ENCODE measurements at regions not wholly inside any gene's neighbourhood (a gene's known extent, or its start where the extent isn't known, plus 50 kb on each side); places are given as distances from the start of the nearest gene placed in this dataset.

- DNase-seq = no peak
- Mint-ChIP-seq H3K36me3 (ENCODE audit: low read depth) (no peaks in the 10 kb centered on the region), H3K4me1 (peaks cover 4% of the 10 kb centered on the region), H3K9me3 (no peaks in the 10 kb centered on the region), H3K27me3 (peaks cover 2% of the 10 kb centered on the region), H3K4me3 (no peak overlapping the region), H3K27ac (no peak overlapping the region)
- POLR2A ChIA-PET = no interaction called here
- CTCF ChIA-PET = no interaction called here
Observed at GRCh38 chr10:3530346-3530745, 254.7 kb downstream of the KLF6 start.

- Mint-ChIP-seq H3K9me3 (no peaks in the 10 kb centered on the region), H3K27me3 (peaks cover 2% of the 10 kb centered on the region), H3K4me1 (peaks cover 4% of the 10 kb centered on the region), H3K36me3 (ENCODE audit: low read depth) (no peaks in the 10 kb centered on the region), H3K4me3 (no peak overlapping the region), H3K27ac (no peak overlapping the region)
- POLR2A ChIA-PET = no interaction called here
- CTCF ChIA-PET = no interaction called here
- DNase-seq = no peak
Observed at GRCh38 chr10:3529691-3530090, 255.3 kb downstream of the KLF6 start.

- no peak for DNase-seq
- CTCF ChIA-PET = no interaction called here
Observed at GRCh38 chr10:3528823-3529403, 256.1 kb downstream of the KLF6 start.

GRCh38 chr10:3528271-3528670 is 256.7 kb downstream of the KLF6 start:
- H3K36me3 Mint-ChIP-seq (ENCODE audit: low read depth) = no peaks in the 10 kb centered on the region
- peaks cover 4% of the 10 kb centered on the region for H3K4me1 Mint-ChIP-seq
- H3K9me3 Mint-ChIP-seq = no peaks in the 10 kb centered on the region
- no peak overlapping the region for H3K27ac Mint-ChIP-seq
- DNase-seq = no peak
- CTCF ChIA-PET = no interaction called here
- POLR2A ChIA-PET = interaction anchor here (0.6 kb wide), 1 partner anchor 74 kb away, joined by 4 read pairs; no protein-coding TSS in a partner anchor
- peaks cover 2% of the 10 kb centered on the region for H3K27me3 Mint-ChIP-seq
- no peak overlapping the region for H3K4me3 Mint-ChIP-seq

More at GRCh38 chr10:3528823-3529403, 256.1 kb downstream of the KLF6 start:
- POLR2A ChIA-PET = no interaction called here
- no peak overlapping the region for H3K27ac Mint-ChIP-seq
- H3K27me3 Mint-ChIP-seq = peaks cover 2% of the 10 kb centered on the region
- no peaks in the 10 kb centered on the region for H3K9me3 Mint-ChIP-seq
- peaks cover 4% of the 10 kb centered on the region for H3K4me1 Mint-ChIP-seq
- H3K36me3 Mint-ChIP-seq (ENCODE audit: low read depth) = no peaks in the 10 kb centered on the region
- no peak overlapping the region for H3K4me3 Mint-ChIP-seq

GRCh38 chr10:3527869-3528268 is 257.1 kb downstream of the KLF6 start:
- peaks cover 2% of the 10 kb centered on the region for H3K27me3 Mint-ChIP-seq
- ChIA-PET POLR2A (interaction anchor here (0.6 kb wide), 1 partner anchor 75 kb away, joined by 4 read pairs; no protein-coding TSS in a partner anchor), CTCF (no interaction called here)
- H3K36me3 Mint-ChIP-seq (ENCODE audit: low read depth) = no peaks in the 10 kb centered on the region
- H3K27ac Mint-ChIP-seq = no peak overlapping the region
- no peak overlapping the region for H3K4me3 Mint-ChIP-seq
- no peak for DNase-seq
- H3K4me1 Mint-ChIP-seq = peaks cover 5% of the 10 kb centered on the region
- no peaks in the 10 kb centered on the region for H3K9me3 Mint-ChIP-seq

GRCh38 chr10:3526727-3527501 is 258.1 kb downstream of the KLF6 start:
- no peaks in the 10 kb centered on the region for H3K9me3 Mint-ChIP-seq
- no peaks in the 10 kb centered on the region for H3K36me3 Mint-ChIP-seq (ENCODE audit: low read depth)
- peaks cover 2% of the 10 kb centered on the region for H3K27me3 Mint-ChIP-seq
- no peak overlapping the region for H3K4me3 Mint-ChIP-seq
- DNase-seq = no peak
- peaks cover 5% of the 10 kb centered on the region for H3K4me1 Mint-ChIP-seq
- H3K27ac Mint-ChIP-seq = no peak overlapping the region
- CTCF ChIA-PET = no interaction called here
- POLR2A ChIA-PET = interaction anchor here (0.6 kb wide), 1 partner anchor 247 kb away, joined by 3 read pairs; no protein-coding TSS in a partner anchor

- ChIA-PET POLR2A (no interaction called here), CTCF (no interaction called here)
- no peak for DNase-seq
- H3K4me3 Mint-ChIP-seq = no peak overlapping the region
- no peaks in the 10 kb centered on the region for H3K9me3 Mint-ChIP-seq
- H3K4me1 Mint-ChIP-seq = peaks cover 5% of the 10 kb centered on the region
- H3K27ac Mint-ChIP-seq = no peak overlapping the region
- H3K27me3 Mint-ChIP-seq = peaks cover under 1% of the 10 kb centered on the region
- H3K36me3 Mint-ChIP-seq (ENCODE audit: low read depth) = no peaks in the 10 kb centered on the region
Observed at GRCh38 chr10:3525832-3526449, 259.1 kb downstream of the KLF6 start.

GRCh38 chr10:3524086-3524960 is 260.7 kb downstream of the KLF6 start:
- Mint-ChIP-seq H3K9me3 (peaks cover 2% of the 10 kb centered on the region), H3K36me3 (ENCODE audit: low read depth) (no peaks in the 10 kb centered on the region), H3K27ac (no peak overlapping the region), H3K27me3 (no peaks in the 10 kb centered on the region), H3K4me1 (peaks cover 5% of the 10 kb centered on the region), H3K4me3 (no peak overlapping the region)
- no peak for DNase-seq
- CTCF ChIA-PET = no interaction called here
- POLR2A ChIA-PET = no interaction called here

GRCh38 chr10:3523309-3524050 is 261.5 kb downstream of the KLF6 start:
- Mint-ChIP-seq H3K9me3 (peaks cover 6% of the 10 kb centered on the region), H3K4me1 (peaks cover 5% of the 10 kb centered on the region), H3K36me3 (ENCODE audit: low read depth) (no peaks in the 10 kb centered on the region), H3K4me3 (no peak overlapping the region), H3K27me3 (peaks cover 2% of the 10 kb centered on the region), H3K27ac (no peak overlapping the region)
- DNase-seq = no peak
- POLR2A ChIA-PET = no interaction called here
- CTCF ChIA-PET = no interaction called here

GRCh38 chr10:3516923-3517255 is 268.1 kb downstream of the KLF6 start:
- H3K27ac Mint-ChIP-seq = peak overlapping the region; percentile 73
- H3K36me3 Mint-ChIP-seq (ENCODE audit: low read depth) = peaks cover 17% of the 10 kb centered on the region
- DNase-seq = no peak
- H3K27me3 Mint-ChIP-seq = peaks cover 2% of the 10 kb centered on the region
- H3K4me1 Mint-ChIP-seq = peaks cover 28% of the 10 kb centered on the region
- ChIA-PET CTCF (no interaction called here), POLR2A (interaction anchor here (0.6 to 1.9 kb wide), 3 partner anchors 241 to 266 kb away, joined by 3 to 6 read pairs (median 4); no protein-coding TSS in a partner anchor)
- H3K9me3 Mint-ChIP-seq = peaks cover 13% of the 10 kb centered on the region
- H3K4me3 Mint-ChIP-seq = no peak overlapping the region

- ChIA-PET POLR2A (interaction anchor here (1.2 to 1.9 kb wide), 3 partner anchors 259 to 269 kb away, joined by 3 to 6 read pairs (median 4); partner anchors contain the start of gene KLF6), CTCF (no interaction called here)
- H3K4me1 Mint-ChIP-seq = peaks cover 31% of the 10 kb centered on the region
- H3K9me3 Mint-ChIP-seq = peaks cover 13% of the 10 kb centered on the region
- peaks cover 2% of the 10 kb centered on the region for H3K27me3 Mint-ChIP-seq
- no peak overlapping the region for H3K4me3 Mint-ChIP-seq
- peaks cover 17% of the 10 kb centered on the region for H3K36me3 Mint-ChIP-seq (ENCODE audit: low read depth)
- DNase-seq = peak; percentile 54
- H3K27ac Mint-ChIP-seq = peak overlapping the region; percentile 73
Observed at GRCh38 chr10:3516234-3516922, 268.6 kb downstream of the KLF6 start.

GRCh38 chr10:3514691-3515090 is 270.3 kb downstream of the KLF6 start:
- Mint-ChIP-seq H3K4me1 (peaks cover 47% of the 10 kb centered on the region), H3K27me3 (peaks cover 2% of the 10 kb centered on the region), H3K27ac (no peak overlapping the region), H3K4me3 (no peak overlapping the region), H3K9me3 (peaks cover 13% of the 10 kb centered on the region), H3K36me3 (ENCODE audit: low read depth) (peaks cover 19% of the 10 kb centered on the region)
- POLR2A ChIA-PET = no interaction called here
- DNase-seq = no peak
- CTCF ChIA-PET = no interaction called here
